Ovary (tissue), 3 donors: ENCODE measurements at regions not wholly inside any gene's neighbourhood (a gene's known extent, or its start where the extent isn't known, plus 50 kb on each side); places are given as distances from the start of the nearest gene placed in this dataset.

Source experiments
- CTCF ChIP-seq, 3 donors: fragments of 450-650 bp in 2 of 3; fragments of 200-600 bp in 1 of 3; IDR thresholded peaks; one replicate each; pipeline versions ENCODE4 v1.5.1 to v1.8.0; 2016 to 2022; ENCODE audit warnings: antibody characterized with exemption in 3 of 3, mild to moderate bottlenecking in 1 of 3
- EP300 ChIP-seq: sonication (generic); formaldehyde crosslinking; IDR thresholded peaks from one replicate; pipeline ENCODE4 v1.6.1; 2017; ENCODE audit warnings: antibody characterized with exemption
- donor health status: DM: no; HTN: no; CAD: no.

- TF ChIP-seq CTCF (IDR thresholded peaks at IDR 0.05) (no peak), EP300 (no peak)
These were observed 357.9 kb downstream of the PTEN start for GRCh38 chr10:88221010-88221973.
